Omental fat pad (tissue), 3 donors: ENCODE measurements at regions not wholly inside any gene's neighbourhood (a gene's known extent, or its start where the extent isn't known, plus 50 kb on each side); places are given as distances from the start of the nearest gene placed in this dataset.

ENCODE experiments used
- ATAC-seq: fragments of 150-250 bp; one replicate; pipeline ENCODE4 v1.9.1; 2016; ENCODE audit warnings: mild to moderate bottlenecking, moderate library complexity; ENCODE audit not compliant: low FRiP score
- DNase-seq: peaks from one replicate; pipeline ENCODE4 v3.0.0-alpha.2; 2019; ENCODE audit warnings: low spot score
- TF ChIP-seq, protein P1 (sequence below), 3 donors: fragments of 450-650 bp; IDR thresholded peaks; one replicate each; pipeline ENCODE4 v1.5.1; 2016 to 2017; ENCODE audit warnings: antibody characterized with exemption in 3 of 3, mild to moderate bottlenecking in 3 of 3, moderate library complexity in 2 of 3

- no peak for ATAC-seq
- no peak for DNase-seq
Measured at GRCh38 chr2:126392889-126393288, 263.1 kb upstream of the GYPC start.

DNA sequence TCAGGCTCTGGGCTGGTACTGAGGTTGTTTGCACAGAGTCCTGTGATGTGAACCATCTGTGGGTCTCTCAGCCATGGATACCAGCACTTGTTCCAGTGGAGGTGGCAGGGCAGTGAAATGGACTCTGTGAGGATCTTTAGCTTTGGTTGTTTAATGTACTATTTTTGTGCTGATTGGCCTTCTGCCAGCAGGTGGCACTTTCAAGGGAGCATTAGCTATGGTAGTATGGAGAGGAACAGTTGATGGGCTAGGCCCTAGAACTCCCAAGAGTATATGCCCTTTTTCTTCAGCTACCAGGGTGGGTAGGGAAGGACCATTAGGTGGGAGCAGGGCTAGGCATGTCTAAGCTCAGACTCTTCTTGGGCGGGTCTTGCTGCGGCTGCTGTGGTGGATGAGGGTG lies 257.0 kb upstream of the GYPC start:
- TF ChIP-seq, protein P1, sequence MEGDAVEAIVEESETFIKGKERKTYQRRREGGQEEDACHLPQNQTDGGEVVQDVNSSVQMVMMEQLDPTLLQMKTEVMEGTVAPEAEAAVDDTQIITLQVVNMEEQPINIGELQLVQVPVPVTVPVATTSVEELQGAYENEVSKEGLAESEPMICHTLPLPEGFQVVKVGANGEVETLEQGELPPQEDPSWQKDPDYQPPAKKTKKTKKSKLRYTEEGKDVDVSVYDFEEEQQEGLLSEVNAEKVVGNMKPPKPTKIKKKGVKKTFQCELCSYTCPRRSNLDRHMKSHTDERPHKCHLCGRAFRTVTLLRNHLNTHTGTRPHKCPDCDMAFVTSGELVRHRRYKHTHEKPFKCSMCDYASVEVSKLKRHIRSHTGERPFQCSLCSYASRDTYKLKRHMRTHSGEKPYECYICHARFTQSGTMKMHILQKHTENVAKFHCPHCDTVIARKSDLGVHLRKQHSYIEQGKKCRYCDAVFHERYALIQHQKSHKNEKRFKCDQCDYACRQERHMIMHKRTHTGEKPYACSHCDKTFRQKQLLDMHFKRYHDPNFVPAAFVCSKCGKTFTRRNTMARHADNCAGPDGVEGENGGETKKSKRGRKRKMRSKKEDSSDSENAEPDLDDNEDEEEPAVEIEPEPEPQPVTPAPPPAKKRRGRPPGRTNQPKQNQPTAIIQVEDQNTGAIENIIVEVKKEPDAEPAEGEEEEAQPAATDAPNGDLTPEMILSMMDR (IDR thresholded peaks at IDR 0.05) = no peak
- ATAC-seq (no peak), DNase-seq (no peak)

More at GRCh38 chr2:126392889-126393288, 263.1 kb upstream of the GYPC start:
- TF ChIP-seq, protein P1 (IDR thresholded peaks at IDR 0.05) = no peak

- DNase-seq (no peak), ATAC-seq (no peak)
- TF ChIP-seq, protein P1 (IDR thresholded peaks at IDR 0.05) = no peak
Measured at GRCh38 chr2:126403039-126403628, 252.8 kb upstream of the GYPC start.

DNA sequence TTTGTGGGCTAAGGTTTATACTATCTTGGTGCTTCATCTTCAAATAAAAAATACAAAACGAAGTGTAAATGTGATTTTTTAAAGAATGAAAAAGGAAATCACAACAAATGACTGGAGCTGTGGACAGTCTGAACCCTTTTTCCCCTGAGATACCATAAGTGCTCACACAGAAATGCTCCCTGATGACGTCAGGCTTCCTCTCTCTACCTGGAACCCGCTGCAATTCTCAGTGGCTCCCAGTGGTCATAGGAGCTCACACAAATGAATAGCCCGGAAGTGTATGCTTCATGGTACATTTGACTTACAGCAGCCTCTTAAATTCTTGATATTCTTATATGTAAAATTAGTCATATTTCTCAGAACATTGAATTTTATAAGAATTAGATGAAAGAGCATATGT lies 249.7 kb upstream of the GYPC start:
- DNase-seq = no peak
- no peak for ATAC-seq
- TF ChIP-seq, protein P1 (IDR thresholded peaks at IDR 0.05) = no peak

DNA sequence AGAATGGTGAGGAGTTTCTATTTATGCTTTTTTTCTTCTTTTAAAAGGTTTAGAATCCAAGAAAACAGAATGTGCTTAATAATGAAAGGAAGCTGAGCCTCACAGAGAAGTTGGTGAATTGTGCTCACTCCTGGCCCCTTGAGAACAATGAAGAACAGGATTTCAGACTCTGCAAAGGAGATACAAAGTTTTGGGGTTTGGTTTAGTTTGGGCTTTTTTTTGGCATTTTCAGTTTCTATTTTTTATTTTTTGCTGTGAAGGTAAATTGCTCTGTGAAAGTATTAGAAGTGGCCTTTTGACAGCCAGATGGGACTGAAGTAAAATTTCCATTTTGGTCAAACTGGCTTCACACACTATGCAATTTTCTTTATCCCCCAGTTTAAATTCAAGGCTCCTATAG lies 247.3 kb upstream of the GYPC start:
- ATAC-seq (no peak), DNase-seq (no peak)
- TF ChIP-seq, protein P1 (IDR thresholded peaks at IDR 0.05) = no peak

- ATAC-seq (no peak), DNase-seq (no peak)
- TF ChIP-seq, protein P1 (IDR thresholded peaks at IDR 0.05) = no peak
Measured at GRCh38 chr2:126409850-126410249, 246.1 kb upstream of the GYPC start.

- TF ChIP-seq, protein P1 (IDR thresholded peaks at IDR 0.05) = no peak
- DNase-seq = no peak
- ATAC-seq = no peak
Measured at GRCh38 chr2:126413079-126413478, 242.9 kb upstream of the GYPC start.
